NOMO-1 treated with DMSO at 0.1 percent for 48 hours (cell line): ENCODE measurements at regions not wholly inside any gene's neighbourhood (a gene's known extent, or its start where the extent isn't known, plus 50 kb on each side); places are given as distances from the start of the nearest gene placed in this dataset.
A peak's percentile ranks its signal among the peaks of the same experiment; 100 is the strongest.

ENCODE experiments used
- DNase-seq: peaks from one replicate; lab custom pipeline; 2025; ENCODE audit not compliant: unreplicated experiment; lab: John Stamatoyannopoulos, UW

DNA sequence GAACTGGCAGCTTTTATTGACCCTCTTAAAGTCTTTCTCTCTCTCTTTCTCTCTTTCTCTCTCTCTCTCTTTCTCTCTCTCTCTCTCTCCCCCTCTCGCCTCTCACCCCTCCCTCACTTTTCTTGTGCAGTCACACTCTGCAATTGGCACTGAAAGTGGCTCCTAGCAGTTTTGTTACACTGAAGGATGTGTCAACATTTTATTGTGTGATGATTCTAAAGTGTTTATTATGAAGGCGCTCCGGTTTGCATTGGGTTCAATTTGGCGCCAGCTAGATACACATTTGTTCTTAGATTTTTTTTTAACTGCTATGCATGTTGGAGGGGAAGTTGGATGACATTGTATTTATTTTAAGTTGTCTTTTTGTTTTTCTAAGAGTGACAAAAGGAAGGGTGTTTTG, 64.0 kb upstream of the CHRM3 start:
- DNase-seq = no peak

DNA sequence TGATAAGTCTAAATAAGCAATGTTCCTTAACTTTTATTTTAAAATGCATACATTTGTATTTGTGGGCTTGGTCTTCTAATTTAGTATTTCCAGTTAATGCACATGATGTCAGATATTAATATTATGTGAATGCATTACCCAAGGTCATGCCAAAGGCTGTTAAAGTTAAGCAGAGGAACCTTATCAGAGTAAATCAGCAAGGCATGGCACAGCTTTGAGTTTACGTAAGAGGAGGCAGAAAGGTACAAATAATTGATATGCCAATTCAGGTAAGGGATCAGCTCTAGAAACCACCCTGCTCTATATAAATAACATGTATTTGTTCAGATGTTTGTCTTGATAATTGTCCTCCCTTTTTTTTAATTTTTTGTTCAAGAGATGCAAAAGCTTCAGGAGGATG, 64.5 kb upstream of the CHRM3 start:
- no peak for DNase-seq

DNA sequence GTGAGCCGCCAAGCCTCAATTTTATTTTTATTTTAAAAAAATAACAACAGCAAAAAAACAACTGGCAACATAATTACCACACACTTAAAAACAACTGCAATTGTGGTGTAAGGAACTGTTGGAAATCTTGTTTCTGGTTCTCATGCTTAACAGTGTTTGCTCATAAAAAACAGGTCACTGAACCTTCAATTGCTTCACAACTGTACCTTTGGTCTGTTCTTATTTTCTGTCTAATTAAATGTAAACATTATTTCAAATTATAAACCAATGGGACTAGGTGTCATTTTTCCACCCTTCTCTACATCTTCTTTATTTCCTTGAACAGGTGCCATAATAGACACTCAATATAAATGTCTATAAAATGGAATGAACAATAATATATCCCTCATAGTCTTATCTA, 68.4 kb upstream of the CHRM3 start:
- no peak for DNase-seq

DNA sequence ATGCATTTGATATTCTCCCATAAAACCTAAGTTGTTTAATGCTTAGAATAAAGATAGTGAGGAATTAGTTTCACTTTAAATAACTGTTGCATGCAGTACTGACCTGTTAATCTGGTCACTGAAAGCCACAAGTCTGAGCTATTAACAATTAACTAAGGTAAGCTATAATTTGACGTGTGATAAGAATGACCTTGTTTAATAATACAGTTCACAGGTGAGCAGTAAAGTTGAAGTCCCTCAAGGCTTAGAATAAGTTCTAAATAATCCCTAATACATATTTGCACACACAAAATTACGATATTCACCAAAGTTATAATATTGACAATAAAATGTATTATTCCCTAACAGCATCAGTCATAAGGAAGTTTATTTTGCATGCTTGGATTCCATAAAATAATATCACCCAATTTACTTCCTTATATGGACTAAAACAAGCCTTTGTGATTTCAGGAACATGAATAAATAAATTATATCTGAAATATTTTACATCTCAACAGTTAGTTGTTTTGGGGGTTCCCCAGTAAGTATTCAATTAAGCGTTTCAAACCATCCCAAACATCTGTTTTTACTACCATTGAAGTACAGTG, 70.6 kb upstream of the CHRM3 start:
- DNase-seq = no peak

DNA sequence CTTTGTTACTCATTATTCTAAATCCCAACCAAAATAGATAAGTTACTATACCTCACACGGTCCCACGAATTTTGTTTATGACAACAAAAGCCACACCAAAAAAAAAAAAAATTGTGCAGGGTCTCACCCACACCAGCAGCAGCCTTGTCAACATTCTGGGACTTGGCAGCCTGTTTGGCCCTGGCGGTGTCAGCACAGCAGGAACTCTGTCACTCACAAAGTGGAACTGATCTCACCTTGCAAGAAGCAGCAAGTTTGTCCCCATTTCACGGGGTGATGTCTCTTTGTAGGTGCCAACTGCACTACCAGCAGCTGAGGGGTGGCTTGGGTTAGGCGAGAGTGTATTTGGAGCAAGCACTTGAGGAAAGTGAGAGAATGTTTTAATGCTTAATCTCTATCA, 75.0 kb upstream of the CHRM3 start:
- no peak for DNase-seq

DNA sequence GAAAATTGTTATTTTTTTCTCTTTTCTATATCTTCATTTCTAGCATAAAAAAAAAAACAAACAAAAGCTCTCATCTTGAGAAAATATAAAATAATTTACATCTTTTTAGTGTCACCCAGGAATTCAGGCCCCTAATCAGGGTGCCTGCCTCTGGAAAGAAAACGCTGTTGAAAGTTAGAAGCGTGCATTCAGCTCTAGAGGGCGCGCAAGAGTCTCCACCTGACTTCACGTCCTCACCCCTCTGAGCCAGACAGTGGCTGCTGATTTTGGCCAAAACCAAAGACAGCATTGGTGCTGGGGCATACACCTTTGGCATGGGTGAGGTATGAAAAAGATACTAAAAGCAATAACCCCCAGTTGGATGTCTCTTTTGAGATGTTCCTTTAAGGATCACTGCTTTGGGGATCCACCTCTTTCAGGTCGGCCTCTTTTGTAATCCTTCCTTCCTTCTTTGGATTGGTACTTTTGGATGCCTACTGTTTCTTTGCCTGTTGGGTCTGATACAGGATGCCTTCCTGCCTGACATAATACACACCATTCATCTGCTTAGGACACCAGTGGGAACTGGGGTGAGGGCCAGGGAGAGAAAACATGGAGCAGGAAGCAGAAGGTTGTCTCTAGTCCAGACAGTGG, 77.6 kb upstream of the CHRM3 start:
- DNase-seq = peak; percentile 19

DNA sequence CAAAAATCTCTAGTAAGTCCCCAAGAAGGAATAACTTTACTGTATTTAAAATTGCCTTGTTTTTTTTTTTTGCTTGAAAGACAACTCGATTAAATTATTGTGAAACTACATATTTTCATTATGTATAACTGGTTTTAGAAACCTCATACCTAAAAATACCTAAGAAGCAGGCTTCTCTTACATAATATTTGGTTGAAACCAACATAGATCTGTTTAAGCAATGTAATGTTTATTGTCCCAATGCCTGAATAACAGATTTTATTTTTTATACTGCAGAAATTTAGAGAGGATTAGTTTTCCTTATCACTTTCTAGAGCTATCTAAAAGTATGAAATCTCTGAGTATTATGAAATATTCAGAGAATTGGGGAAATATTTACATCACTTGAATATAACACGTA, 78.5 kb upstream of the CHRM3 start:
- no peak for DNase-seq

DNA sequence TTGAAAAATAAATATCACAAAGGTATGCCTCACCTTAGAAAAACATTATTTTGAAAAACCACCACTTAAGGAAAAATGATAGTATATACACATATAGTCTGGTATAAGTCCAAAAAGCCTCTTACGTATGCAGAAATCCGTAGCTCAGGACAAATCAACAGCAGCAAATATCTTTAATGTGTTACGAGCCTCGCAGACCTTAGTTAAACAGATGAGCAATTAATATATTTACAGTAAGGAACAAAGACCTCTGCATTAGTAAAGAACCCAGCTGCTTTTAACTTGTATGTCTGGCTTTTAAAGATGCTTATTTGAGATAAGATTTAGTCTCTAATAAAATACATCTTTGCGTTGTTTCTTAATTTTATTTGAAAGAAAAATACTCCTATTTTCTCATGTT, 79.9 kb upstream of the CHRM3 start:
- no peak for DNase-seq

DNA sequence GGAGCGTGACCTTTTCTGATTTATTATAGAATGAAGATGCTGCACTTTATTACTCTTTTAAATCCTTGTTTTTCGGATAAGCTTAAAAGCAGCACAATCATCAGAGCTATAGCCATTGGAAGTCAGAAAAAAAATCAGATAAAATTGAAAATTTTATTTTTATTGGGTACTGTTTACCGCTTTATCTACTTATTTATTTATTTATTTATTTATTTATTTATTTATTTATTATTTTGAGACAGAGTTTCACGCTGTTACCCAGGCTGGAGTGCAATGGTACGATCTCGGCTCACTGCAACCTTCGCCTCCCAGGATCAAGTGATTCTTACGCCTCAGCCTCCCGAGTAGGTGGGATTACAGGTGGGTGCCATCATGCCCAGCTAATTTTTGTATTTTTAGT, 83.1 kb upstream of the CHRM3 start:
- no peak for DNase-seq

DNA sequence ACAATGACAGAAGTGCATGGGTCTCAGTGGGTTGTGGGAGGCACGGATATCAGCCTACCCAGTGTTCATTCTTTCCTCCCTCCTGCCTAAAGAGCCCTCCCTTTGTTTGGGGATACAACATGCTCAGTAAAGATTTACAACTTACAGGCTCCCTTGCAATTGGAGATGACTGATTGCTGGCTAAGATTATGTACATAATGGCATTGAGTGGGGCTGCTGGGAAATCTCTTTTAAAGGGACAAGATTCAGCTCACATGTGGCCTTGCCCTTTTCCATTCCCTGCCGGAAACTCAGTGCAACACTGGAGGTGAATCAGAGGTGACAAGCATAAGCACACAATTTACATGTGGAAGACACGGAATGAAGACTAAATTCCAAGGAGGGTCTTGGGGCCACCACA, 83.7 kb upstream of the CHRM3 start:
- no peak for DNase-seq

DNA sequence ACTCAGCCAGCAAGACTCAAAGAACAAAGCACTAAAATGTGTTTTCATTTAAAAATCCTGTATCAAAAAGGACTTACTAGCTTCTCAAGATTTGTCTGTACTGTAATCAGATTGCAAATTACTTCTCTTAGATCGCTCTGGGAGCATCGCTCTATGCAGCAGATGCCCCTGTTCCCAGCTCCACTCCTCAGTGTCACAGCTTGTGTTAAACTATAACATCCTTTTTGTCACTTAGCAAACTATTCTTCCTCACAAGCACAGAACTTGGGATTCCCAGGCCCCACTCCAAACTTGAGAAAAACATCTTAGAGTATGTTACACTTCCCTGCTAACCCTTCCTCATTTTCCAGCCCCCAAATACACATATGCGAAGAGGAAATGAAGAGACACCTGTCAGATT, 85.1 kb upstream of the CHRM3 start:
- DNase-seq = no peak

DNA sequence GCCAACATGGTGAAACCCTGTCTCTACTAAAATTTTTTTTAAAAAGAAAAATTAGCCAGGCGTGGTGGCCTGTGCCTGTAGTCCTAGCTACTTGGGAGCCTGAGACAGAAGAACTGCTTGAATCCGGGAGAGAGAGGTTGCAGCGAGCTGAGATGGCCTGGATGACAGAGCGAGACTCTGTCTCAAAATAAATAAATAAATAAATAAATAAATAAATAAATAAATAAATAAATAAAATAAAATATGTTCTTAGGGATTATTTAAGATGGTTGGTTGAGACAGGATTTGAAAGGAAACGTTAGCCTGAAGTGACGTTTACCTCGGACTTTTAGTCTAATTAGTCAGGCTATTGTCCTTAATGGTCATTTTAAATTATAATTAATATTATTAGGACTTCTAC, 88.5 kb upstream of the CHRM3 start:
- no peak for DNase-seq

DNA sequence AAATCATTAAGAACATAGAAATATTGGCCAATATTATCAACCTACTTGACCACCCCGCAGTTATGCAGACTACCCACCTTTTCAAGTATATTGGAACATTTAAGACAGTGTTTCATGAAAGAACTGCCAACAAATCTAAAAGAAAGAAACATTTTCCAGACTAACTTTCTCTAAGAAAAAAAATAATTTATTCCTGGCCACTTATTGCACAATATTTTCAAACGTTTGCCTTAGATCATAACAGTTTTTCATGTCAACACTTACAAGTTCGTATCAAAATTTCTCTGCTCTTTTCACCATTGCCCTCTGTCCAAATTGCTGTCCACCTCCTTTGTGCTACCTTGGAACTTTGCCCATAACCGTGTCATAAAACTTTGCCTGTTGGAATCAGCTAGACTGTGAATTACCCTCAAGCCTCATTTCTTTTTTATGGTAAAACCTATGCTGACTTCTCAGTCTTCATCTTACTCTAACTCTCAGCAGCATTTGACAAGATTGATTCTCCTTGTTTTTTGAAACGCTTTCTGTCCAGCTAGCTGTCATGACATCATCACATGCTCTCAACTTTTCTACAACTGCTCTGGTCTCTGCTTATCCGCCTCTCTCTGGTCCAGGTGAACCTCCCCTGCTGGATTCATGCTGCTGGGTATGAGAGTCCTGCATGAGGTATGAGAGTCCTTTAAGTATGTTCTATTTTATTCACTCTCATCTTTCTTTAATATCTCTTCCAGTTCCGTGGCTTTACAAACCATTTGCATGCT, 92.8 kb upstream of the CHRM3 start:
- DNase-seq = no peak

DNA sequence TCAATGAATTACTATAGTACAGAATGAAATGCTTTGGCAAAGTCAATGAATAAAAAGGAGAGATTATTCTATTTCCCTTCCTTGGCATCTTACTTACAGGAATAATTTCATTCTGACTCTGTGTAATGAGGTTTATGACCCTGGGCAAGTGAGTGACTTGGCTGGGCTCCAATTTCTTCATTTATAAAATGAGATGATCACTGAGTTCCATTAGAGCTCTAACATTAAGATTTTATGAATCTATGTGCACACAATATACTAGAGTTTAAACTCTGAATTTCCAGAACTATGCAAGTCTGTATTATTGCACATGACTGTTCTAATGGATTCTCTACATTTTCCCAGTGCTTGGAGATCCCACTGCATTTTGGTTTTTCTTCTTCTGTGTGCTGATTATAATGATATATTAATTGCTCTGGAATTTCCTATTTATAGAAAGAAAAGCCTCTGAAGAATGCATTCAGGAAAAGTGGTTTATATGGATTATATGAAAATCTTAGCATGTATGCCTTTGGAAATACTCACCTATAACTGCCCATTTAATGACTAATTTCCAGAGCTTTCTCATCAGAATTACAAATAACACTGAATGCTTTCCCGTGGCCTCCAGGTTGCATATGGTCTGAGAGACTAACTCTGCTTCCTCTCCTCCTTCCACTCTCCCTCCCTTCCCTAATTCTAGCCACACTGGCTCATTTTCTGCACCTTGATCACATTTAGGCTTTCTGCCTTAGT, 97.4 kb upstream of the CHRM3 start:
- DNase-seq = no peak

DNA sequence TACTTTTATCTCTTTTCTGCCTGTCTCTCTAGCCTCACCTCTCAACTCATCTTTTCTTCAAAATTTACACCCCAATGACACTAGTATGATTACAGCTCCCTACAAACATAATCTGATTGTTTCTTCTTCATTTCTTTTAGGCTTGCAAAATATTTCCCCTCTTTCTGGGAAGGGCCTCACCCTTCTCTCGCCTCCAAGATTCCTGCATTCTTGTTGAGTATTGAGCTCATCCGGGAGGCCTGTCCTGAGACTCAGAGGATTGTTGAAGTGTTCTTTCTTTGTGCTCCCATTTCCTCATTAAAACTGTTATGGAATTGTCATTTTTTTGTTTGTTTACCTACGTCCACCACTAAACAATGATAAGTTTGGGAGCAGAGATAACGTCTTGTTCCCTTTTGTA, 99.1 kb upstream of the CHRM3 start:
- DNase-seq = no peak

DNA sequence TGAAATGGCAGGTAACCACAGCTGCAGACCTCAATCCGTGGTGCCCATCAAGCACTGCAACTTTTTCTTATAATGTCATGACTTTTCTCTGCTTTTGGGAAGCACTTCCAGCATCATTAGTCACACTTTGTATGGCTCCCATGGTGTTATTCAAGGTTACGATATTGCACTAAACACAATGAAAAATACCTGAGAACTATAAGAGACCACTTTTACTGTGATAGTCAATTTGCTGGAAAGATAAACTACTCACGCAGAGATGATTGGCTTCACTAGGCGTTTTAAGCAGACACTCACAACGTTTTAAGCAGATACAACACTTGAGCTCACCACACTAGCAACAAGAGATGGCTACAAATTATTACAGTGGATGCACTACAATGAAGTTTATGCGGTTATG, 103.2 kb upstream of the CHRM3 start:
- no peak for DNase-seq

DNA sequence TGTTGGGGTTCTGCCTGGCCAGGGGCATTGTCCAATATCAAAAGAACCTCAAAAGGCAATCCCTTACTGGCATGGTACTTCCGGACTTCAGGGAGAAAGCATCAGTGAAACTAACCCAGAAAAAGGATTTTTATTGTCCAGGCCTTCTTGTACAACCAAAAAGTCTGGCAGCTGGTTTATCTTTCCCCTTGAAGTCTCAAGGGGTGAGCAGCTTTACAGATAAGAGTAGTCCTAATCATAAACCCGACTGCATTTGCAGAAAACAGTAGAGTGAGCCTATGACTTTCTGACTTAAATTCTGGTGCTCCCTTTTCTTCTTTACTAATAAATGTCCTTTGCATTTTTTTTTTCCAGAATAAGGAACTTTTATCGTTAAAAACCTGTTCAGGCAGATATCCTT, 104.0 kb upstream of the CHRM3 start:
- no peak for DNase-seq

DNA sequence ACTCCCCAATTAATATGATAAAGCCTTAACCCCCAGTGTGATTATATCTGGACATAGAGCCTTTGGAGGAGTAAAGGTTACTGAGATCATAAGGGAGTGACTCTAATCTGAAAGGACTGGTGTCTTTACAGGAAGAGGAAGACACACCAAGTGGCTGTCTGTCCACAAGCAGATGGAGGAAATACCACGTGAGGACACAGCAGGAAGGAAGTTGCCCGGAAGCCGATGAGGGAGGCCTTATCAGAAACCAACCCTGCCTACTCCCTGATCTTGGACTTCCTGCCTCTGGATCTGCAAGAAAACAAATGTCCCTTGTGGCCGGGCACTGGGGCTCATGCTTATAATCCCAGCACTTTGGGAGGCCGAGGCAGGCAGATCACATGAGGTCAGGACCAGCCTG, 110.3 kb upstream of the CHRM3 start:
- no peak for DNase-seq

DNA sequence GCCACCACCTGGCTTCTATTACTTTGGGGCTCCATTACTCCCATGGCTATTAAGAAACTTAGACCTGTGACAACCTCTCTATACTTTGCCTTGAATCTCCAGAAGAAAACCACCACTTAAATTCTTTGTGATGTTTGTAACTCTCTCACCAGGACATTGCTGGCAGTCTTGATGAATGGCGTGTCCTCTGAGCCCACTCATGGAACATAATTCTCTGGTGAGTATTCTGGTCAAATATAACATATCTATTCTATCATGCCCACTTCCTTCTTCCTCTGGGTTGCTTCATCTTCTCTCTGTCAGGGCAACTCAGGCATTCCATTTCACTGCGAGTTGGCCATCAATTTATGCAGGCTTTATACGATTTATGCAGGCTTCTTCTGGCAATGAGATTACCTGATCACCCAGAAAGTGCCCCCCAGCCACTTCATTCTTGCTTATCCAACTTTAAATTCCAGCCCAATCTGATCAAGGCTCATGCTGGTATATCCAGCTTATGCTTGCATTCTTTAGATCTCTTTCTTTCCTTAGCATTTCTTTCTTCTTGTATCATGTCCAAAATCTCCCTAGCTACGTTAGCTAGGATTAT, 112.0 kb upstream of the CHRM3 start:
- DNase-seq = no peak

DNA sequence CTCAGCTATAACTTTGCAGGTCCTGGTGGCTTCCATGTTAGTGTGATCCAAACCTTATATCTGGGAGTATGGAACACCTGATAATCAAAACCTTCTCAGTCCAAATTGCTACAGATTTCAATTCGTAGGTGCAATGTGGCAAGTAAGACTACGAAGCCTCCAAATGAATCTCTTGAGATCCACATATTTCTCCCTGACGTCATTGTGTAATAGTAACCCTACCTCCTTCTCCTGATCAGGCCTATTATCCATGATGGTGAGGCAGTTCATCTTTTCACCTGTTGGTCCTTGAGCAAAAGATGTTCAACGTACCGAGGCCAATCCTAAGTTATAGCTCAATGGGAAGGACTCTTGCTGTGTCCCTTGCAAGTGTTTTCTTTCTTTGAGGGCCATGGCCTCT, 115.9 kb upstream of the CHRM3 start:
- no peak for DNase-seq

DNA sequence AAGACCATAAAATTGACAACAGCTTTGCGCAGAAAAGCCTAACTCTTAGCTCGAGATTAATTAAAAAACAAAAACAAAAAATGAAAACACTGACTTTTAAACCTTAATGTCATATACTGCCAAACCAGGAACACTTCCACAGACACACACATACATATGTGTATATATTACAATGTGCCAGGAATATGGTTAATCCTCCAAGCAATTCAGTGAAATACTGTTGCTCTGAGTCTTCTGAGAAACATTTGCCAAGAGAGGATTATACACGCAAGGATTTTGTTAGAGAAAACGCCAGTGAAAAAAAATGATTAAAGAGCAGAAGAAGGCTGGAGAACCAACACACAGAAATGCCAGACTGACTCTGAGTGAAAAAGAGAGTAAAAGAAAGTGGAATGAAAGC, 116.7 kb upstream of the CHRM3 start:
- DNase-seq = no peak

DNA sequence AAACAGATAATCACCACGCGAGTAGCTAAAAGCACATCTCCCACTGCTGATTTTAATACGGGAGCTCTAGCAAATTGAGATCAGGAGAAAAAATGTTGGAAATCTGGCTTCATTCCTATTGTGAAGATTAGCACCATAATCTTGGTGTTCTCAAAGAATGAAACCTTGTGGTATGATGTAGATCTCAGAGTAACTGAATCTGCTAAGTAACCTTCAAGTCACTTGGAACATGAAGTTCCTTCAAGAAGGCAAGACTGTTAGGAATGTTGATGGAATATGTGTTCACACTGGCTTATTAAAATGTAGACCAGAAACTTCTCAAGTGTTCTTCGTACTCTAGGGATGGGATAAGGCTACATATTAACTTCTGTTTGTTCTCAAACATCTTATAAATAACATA, 117.4 kb upstream of the CHRM3 start:
- DNase-seq = no peak
